Left lung (tissue), 4 donors: ENCODE measurements at regions not wholly inside any gene's neighbourhood (a gene's known extent, or its start where the extent isn't known, plus 50 kb on each side); places are given as distances from the start of the nearest gene placed in this dataset.

ENCODE experiments used
- ATAC-seq: fragments of 200-7000 bp; cut with Tn5 transposase; one replicate; pipeline ENCODE4 v1.9.1; 2020; ENCODE audit warnings: moderate library complexity
- DNase-seq, 4 donors: peaks; one replicate each; pipeline ENCODE4 v3.0.0-alpha.2; 2013 to 2020
- H3K27ac ChIP-seq, 2 donors: fragments of 200-600 bp; sonication (generic) in 1 of 2; one replicate each; pipeline versions ENCODE4 v1.5.0 to v1.8.0; 2020 to 2021
- H3K27me3 ChIP-seq, 2 donors: fragments of 200-600 bp; sonication (generic) in 1 of 2; one replicate each; pipeline versions ENCODE4 v1.5.0 to v1.8.0; 2020 to 2021
- H3K36me3 ChIP-seq, 2 donors: fragments of 200-600 bp; sonication (generic) in 1 of 2; one replicate each; pipeline versions ENCODE4 v1.5.0 to v1.8.0; 2020 to 2021
- H3K4me1 ChIP-seq, 2 donors: fragments of 200-600 bp; one replicate each; pipeline ENCODE4 v1.8.0; 2021
- H3K4me3 ChIP-seq, 2 donors: fragments of 200-600 bp; sonication (generic) in 1 of 2; one replicate each; pipeline versions ENCODE4 v1.5.0 to v1.8.0; 2020 to 2021; ENCODE audit warnings: mild to moderate bottlenecking in 1 of 2
- H3K9me3 ChIP-seq, 2 donors: fragments of 200-600 bp; sonication (generic) in 1 of 2; one replicate each; pipeline versions ENCODE4 v1.5.0 to v1.8.0; 2020 to 2021
- CTCF ChIP-seq, 2 donors: fragments of 200-600 bp; sonication (generic) in 1 of 2; IDR thresholded peaks; one replicate each; pipeline versions ENCODE4 v1.5.0 to v1.8.0; 2021; ENCODE audit warnings: antibody characterized with exemption in 2 of 2
- intact Hi-C, 2 donors: fragments of 100-400 bp; cut with DNase I; formaldehyde crosslinking; loops; one replicate each; pipeline versions ENCODE4 v1.11.2 to v1.14.2; 2022
- donor health status: DM: no; HTN: yes; CAD: no.
- donor health status: DM: no; HTN: no; CAD: no.

DNA sequence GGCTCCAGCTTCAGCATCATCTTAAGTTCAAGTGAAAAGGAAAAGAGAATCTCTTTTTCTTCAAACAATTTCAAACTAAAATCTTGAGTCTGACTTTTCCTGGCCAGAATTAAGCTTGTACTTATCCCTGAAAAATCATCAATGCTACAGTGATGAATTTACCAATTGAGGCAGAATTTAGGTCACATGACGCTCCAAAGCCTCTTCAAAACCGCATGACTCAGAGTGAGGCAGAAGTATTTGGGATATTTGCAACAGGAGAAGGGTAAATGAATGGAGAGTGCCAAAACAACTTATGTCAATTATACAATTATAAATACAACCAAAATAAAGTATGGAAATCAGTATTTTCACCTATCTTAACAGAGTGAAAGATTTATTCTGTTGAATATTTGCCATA, 515.5 kb downstream of the COL12A1 start:
- H3K4me3 ChIP-seq = no peak overlapping the region
- no peaks in the 10 kb centered on the region for H3K4me1 ChIP-seq
- DNase-seq (no peak), ATAC-seq (no peak)
- H3K9me3 ChIP-seq = no peaks in the 10 kb centered on the region
- H3K36me3 ChIP-seq = no peaks in the 10 kb centered on the region
- H3K27me3 ChIP-seq = no peaks in the 10 kb centered on the region
- no peak for TF ChIP-seq CTCF (IDR thresholded peaks at IDR 0.05)
- intact Hi-C loops = no loop called here
- H3K27ac ChIP-seq = no peak overlapping the region

DNA sequence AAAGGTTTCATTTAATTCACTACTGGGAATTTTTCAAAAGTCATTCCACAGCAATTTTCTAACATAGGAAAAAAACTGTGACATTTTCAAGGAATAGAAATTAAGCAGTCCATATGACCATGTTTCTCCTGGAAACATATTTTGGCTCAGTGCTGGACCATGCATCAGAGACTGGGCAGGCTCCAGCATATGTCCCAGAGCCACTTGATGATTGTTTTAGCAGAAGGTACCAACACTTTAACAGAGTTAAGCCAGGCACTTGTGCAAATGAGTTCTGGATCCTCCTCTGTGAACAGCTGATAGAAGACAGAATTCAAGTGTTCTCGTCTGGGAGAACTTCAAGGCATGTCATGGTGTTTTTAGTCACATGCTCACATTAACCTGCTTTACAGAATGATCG, 516.3 kb downstream of the COL12A1 start:
- no peaks in the 10 kb centered on the region for H3K36me3 ChIP-seq
- no peaks in the 10 kb centered on the region for H3K27me3 ChIP-seq
- intact Hi-C loops = no loop called here
- ATAC-seq (no peak), DNase-seq (no peak)
- no peak overlapping the region for H3K27ac ChIP-seq
- no peak overlapping the region for H3K4me3 ChIP-seq
- TF ChIP-seq CTCF (IDR thresholded peaks at IDR 0.05) = no peak
- no peaks in the 10 kb centered on the region for H3K9me3 ChIP-seq
- H3K4me1 ChIP-seq = no peaks in the 10 kb centered on the region

DNA sequence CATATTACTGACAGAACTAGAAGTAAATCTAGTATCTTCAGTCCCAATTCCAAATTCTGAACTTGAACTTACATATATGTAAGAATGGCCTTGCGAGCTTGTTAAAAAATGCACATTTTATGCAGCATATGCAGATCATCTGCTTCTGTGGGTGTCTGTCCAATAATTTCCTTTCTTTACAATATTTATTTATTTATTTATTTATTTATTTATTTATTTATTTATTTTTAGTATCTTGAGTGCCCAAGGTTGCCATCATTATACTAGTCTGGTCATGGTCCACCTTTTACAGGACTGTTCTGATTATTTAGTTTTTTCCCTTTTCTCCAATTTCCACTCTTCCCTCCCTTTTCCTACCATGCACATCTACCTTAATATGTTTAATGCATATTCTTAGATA, 528.4 kb downstream of the COL12A1 start:
- DNase-seq (no peak), ATAC-seq (no peak)
- H3K27ac ChIP-seq = no peak overlapping the region
- H3K4me3 ChIP-seq = no peak overlapping the region
- intact Hi-C loops = no loop called here
- no peaks in the 10 kb centered on the region for H3K27me3 ChIP-seq
- H3K4me1 ChIP-seq = no peaks in the 10 kb centered on the region
- peaks cover 0 to 4% of the 10 kb centered on the region in 2 donors for H3K9me3 ChIP-seq
- no peak for TF ChIP-seq CTCF (IDR thresholded peaks at IDR 0.05)
- no peaks in the 10 kb centered on the region for H3K36me3 ChIP-seq

- TF ChIP-seq CTCF (IDR thresholded peaks at IDR 0.05) = no peak
- intact Hi-C loops = no loop called here
- no peaks in the 10 kb centered on the region for H3K27me3 ChIP-seq
- H3K27ac ChIP-seq = no peak overlapping the region
- H3K9me3 ChIP-seq = peaks cover 0 to 4% of the 10 kb centered on the region in 2 donors
- ATAC-seq (no peak), DNase-seq (no peak)
- no peaks in the 10 kb centered on the region for H3K36me3 ChIP-seq
- no peaks in the 10 kb centered on the region for H3K4me1 ChIP-seq
- H3K4me3 ChIP-seq = no peak overlapping the region
Observed at GRCh38 chr6:74676906-74677305, 528.9 kb downstream of the COL12A1 start.

DNA sequence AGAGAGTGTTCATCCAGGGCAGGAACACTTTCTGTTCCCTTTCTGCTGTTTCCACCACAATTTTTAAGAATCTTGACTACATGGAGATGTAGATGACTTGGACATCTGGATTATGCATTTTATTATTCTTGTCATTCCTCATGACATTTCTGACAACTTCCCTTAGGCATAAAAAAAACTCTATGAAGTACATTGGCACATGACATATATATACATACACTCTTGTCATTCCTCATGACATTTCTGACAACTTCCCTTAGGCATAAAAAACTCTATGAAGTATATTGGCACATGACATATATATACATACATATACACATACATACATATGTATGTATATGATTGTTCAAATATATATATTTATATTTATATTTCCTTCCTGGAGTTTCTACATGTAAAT, 531.5 kb downstream of the COL12A1 start:
- no peak for TF ChIP-seq CTCF (IDR thresholded peaks at IDR 0.05)
- H3K27ac ChIP-seq = no peak overlapping the region
- H3K27me3 ChIP-seq = no peaks in the 10 kb centered on the region
- ATAC-seq (no peak), DNase-seq (no peak)
- no peaks in the 10 kb centered on the region for H3K36me3 ChIP-seq
- no peaks in the 10 kb centered on the region for H3K9me3 ChIP-seq
- H3K4me1 ChIP-seq = no peaks in the 10 kb centered on the region
- intact Hi-C loops = no loop called here
- no peak overlapping the region for H3K4me3 ChIP-seq
